Prostate gland (tissue), 2 donors: ENCODE measurements at regions not wholly inside any gene's neighbourhood (a gene's known extent, or its start where the extent isn't known, plus 50 kb on each side); places are given as distances from the start of the nearest gene placed in this dataset.

ENCODE experiments used
- DNase-seq: peaks from one replicate; pipeline ENCODE4 v3.0.0-alpha.2; 2019; ENCODE audit warnings: low spot score
- H3K27ac ChIP-seq, 2 donors: fragments of 200-600 bp; sonication (generic); 2 replicates each; pipeline ENCODE4 v1.5.1; 2017 to 2019
- H3K27me3 ChIP-seq: fragments of 200-600 bp; sonication (generic); replicated peaks from 2 replicates; pipeline ENCODE4 v1.5.1; 2019; ENCODE audit not compliant: insufficient read depth
- H3K36me3 ChIP-seq, 2 donors: fragments of 200-600 bp; sonication (generic); 1 replicate in 1 of 2; 2 replicates in 1 of 2; pipeline versions ENCODE4 v1.5.1 to v1.8.1; 2017 to 2019
- H3K4me1 ChIP-seq: fragments of 200-600 bp; sonication (generic); replicated peaks from 2 replicates; pipeline ENCODE4 v1.5.1; 2019
- H3K4me3 ChIP-seq, 2 donors: fragments of 200-600 bp; sonication (generic); 2 replicates each; pipeline ENCODE4 v1.5.1; 2017 to 2019
- H3K9me3 ChIP-seq: fragments of 200-600 bp; sonication (generic); 2 replicates; pipeline ENCODE4 v1.5.1; 2017
- POLR2A ChIP-seq: fragments of 450-650 bp; IDR thresholded peaks from one replicate; pipeline ENCODE4 v1.6.1; 2016; ENCODE audit warnings: antibody characterized with exemption, mild to moderate bottlenecking
- POLR2AphosphoS5 ChIP-seq: sonication (generic); formaldehyde crosslinking; IDR thresholded peaks from one replicate; pipeline ENCODE4 v1.6.1; 2017; ENCODE audit warnings: antibody characterized with exemption
- WGBS: methylation state at CpG from one replicate; pipeline ENCODE4 v1.1.5; 2018; 5-methylcytosine and 5-hydroxymethylcytosine counted together
- intact Hi-C: fragments of 100-400 bp; cut with DNase I; formaldehyde crosslinking; loops from one replicate; pipeline ENCODE4 v1.14.2; 2022
- TF ChIP-seq, protein P1 (sequence below), 4 experiments: fragments of 200-600 bp in 2 of 4; fragments of 450-650 bp in 2 of 4; sonication (generic) in 2 of 4; IDR thresholded peaks; 1 replicate in 3 of 4; 2 replicates in 1 of 4; pipeline ENCODE4 v1.5.1; 2016 to 2019; ENCODE audit warnings: antibody characterized with exemption in 4 of 4, mild to moderate bottlenecking in 2 of 4, moderate library complexity in 2 of 4

- H3K36me3 ChIP-seq: no peaks in the 10 kb centered on the region
- no peak for DNase-seq
- no peaks in the 10 kb centered on the region for H3K4me1 ChIP-seq
- H3K9me3 ChIP-seq: no peaks in the 10 kb centered on the region
- H3K27me3 ChIP-seq: no peaks in the 10 kb centered on the region
- no peak for TF ChIP-seq POLR2AphosphoS5
- TF ChIP-seq, protein P1, sequence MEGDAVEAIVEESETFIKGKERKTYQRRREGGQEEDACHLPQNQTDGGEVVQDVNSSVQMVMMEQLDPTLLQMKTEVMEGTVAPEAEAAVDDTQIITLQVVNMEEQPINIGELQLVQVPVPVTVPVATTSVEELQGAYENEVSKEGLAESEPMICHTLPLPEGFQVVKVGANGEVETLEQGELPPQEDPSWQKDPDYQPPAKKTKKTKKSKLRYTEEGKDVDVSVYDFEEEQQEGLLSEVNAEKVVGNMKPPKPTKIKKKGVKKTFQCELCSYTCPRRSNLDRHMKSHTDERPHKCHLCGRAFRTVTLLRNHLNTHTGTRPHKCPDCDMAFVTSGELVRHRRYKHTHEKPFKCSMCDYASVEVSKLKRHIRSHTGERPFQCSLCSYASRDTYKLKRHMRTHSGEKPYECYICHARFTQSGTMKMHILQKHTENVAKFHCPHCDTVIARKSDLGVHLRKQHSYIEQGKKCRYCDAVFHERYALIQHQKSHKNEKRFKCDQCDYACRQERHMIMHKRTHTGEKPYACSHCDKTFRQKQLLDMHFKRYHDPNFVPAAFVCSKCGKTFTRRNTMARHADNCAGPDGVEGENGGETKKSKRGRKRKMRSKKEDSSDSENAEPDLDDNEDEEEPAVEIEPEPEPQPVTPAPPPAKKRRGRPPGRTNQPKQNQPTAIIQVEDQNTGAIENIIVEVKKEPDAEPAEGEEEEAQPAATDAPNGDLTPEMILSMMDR (IDR thresholded peaks at IDR 0.05): no peak
- 29% methylated on average over 3 of the region's 3 CpGs for WGBS
- H3K27ac ChIP-seq: no peak overlapping the region
- H3K4me3 ChIP-seq: no peak overlapping the region
- intact Hi-C loops: no loop called here
Measured at GRCh38 chr6:2523061-2523460, 227.7 kb downstream of the MYLK4 start.

- no peak overlapping the region for H3K27ac ChIP-seq
- no peaks in the 10 kb centered on the region for H3K4me1 ChIP-seq
- H3K9me3 ChIP-seq: no peaks in the 10 kb centered on the region
- no peak for DNase-seq
- no peaks in the 10 kb centered on the region for H3K27me3 ChIP-seq
- TF ChIP-seq POLR2A: no peak
- TF ChIP-seq, protein P1 (IDR thresholded peaks at IDR 0.05): no peak
- TF ChIP-seq POLR2AphosphoS5: no peak
- no peak overlapping the region for H3K4me3 ChIP-seq
- intact Hi-C loops: no loop called here
- 58% methylated on average over 7 of the region's 7 CpGs for WGBS
- no peaks in the 10 kb centered on the region for H3K36me3 ChIP-seq
Measured at GRCh38 chr6:2522521-2522920, 228.2 kb downstream of the MYLK4 start.

DNA sequence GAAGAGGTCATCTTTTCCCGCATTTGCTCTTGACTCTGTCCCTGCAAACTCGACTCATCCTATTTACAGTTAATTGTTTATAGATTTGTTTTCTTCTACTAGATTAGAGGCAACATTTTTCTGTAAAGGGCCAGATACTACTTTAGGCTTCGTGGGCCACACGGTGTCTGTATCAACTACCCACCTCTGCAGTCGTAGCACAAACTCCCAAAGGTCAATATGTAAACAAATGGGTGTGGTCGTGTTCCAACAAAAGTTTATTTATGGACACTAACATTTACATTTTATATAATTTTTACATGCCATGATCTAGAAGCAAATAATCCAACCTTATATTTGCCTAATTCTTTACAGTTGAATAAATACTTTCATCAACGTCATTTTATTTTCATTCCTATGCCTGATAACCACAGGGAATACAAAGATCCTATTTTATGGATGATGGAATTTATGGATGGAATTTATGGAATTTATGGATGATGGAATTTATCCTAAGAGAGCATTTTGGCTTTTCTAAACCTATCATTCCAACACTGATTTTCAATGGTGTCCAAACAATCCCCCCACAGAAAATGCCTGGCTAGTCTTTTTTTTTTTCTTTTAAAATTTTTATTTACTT, 232.8 kb downstream of the MYLK4 start:
- 78% methylated on average over 7 of the region's 7 CpGs for WGBS
- H3K9me3 ChIP-seq: no peaks in the 10 kb centered on the region

DNA sequence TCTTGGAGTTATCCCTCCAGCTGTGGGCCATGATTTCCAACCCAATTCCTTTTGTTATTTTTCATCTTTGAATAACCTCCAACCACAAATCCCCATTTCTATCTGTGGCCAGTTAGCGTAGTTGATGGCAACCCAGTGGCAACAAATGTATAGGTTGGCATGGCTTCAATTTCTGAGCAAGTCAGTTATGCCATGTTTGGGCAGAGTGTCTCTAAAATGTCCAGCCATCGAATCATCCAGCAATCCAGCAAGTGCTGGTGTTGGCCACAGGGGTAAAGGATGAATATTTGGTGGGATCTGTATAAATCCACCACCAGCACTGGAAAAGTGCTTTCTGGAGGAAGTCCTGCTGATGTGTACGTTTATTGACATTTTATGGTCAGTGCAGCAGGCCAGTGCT, 233.3 kb downstream of the MYLK4 start:
- Histone ChIP-seq H3K9me3 (no peaks in the 10 kb centered on the region), H3K27me3 (no peaks in the 10 kb centered on the region), H3K4me1 (no peaks in the 10 kb centered on the region), H3K27ac (no peak overlapping the region), H3K4me3 (no peak overlapping the region), H3K36me3 (no peaks in the 10 kb centered on the region)
- 82% methylated on average over 3 of the region's 3 CpGs for WGBS
- TF ChIP-seq POLR2A: no peak
- TF ChIP-seq, protein P1 (IDR thresholded peaks at IDR 0.05): no peak
- no peak for TF ChIP-seq POLR2AphosphoS5
- no peak for DNase-seq
- intact Hi-C loops: no loop called here

More for the DNA sequence above, 232.8 kb downstream of the MYLK4 start:
- no peak overlapping the region for H3K27ac ChIP-seq
- no peak overlapping the region for H3K4me3 ChIP-seq
- TF ChIP-seq POLR2AphosphoS5 (no peak), POLR2A (no peak)
- TF ChIP-seq, protein P1 (IDR thresholded peaks at IDR 0.05): no peak
- intact Hi-C loops: no loop called here
- H3K36me3 ChIP-seq: no peaks in the 10 kb centered on the region
- no peak for DNase-seq
- no peaks in the 10 kb centered on the region for H3K4me1 ChIP-seq
- no peaks in the 10 kb centered on the region for H3K27me3 ChIP-seq

DNA sequence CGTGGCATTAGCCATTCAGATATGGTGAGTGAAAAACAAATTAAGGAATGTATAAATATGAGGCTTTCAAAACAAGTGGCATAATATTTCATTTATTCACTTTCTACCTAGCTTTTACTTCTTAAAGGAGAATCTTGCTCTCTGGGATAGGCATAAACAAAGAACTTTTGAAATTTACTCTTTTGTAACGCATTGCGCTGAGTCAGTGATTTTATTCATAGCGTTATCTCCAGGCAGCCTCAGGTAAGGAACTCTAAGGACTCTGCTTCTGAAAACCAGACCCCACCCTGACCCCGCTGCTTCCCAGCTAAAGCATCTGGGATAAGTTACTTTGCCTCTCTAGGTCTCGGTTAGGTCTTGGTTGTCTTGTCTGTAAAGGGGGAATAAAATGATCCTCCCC, 234.7 kb downstream of the MYLK4 start:
- no peaks in the 10 kb centered on the region for H3K9me3 ChIP-seq
- no peaks in the 10 kb centered on the region for H3K27me3 ChIP-seq
- TF ChIP-seq POLR2A (no peak), POLR2AphosphoS5 (no peak)
- TF ChIP-seq, protein P1 (IDR thresholded peaks at IDR 0.05): no peak
- H3K36me3 ChIP-seq: no peaks in the 10 kb centered on the region
- WGBS: 93% methylated on average over 6 of the region's 6 CpGs
- DNase-seq: no peak
- intact Hi-C loops: no loop called here
- no peak overlapping the region for H3K4me3 ChIP-seq
- H3K4me1 ChIP-seq: no peaks in the 10 kb centered on the region
- H3K27ac ChIP-seq: no peak overlapping the region
